ENCODE measurements at regions not wholly inside any gene's neighbourhood (a gene's known extent, or its start where the extent isn't known, plus 50 kb on each side); places are given as distances from the start of the nearest gene placed in this dataset.
"Not testable (repeated sequence)": the region's sequence is repeated elsewhere in the genome, so short reads cannot be mapped to it uniquely, and the experiment has no call there.

DNA sequence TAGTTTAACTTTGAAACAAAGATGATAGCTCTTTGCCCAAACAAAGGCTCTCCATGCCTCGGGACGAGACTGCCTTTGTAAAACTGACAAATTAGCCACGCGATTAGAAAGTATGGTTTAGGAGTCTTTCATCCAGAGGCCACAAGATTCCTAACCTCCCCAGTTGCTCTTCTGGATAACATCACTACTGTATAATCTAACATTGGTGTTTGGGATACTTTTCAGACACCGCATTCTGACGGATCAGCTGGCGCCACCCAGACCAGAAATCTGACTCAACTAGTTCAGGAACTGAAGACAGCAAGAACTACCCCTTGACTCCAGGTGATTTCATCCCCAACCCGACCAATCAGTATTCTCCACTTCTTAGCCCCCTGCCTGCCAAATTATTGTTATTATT lies 98.1 kb upstream of the TEX13D start:
- DNase-seq (ENCODE audit: low read depth in 4 of 4, low spot score in 1 of 4): no peak

DNA sequence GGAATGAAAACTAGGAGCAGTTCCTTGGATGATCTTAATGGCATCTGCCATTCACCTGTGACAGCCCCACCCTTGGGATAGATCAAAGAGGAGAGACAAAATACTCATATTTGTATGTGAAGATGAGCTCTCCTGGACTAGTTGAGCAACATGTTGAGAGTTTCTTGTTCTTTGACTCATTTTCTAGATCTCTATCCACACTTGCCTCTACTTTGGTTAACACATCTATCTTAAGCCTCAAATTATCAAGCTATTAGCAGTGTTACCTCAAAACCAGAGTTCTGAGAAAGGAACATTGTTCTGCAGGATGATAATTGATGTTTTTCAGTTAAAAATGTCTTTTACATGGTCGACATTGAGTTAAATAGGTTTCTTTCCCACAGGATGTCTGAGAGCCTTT lies 94.2 kb upstream of the TEX13D start:
- DNase-seq (ENCODE audit: low read depth in 4 of 4, low spot score in 1 of 4): no peak

DNA sequence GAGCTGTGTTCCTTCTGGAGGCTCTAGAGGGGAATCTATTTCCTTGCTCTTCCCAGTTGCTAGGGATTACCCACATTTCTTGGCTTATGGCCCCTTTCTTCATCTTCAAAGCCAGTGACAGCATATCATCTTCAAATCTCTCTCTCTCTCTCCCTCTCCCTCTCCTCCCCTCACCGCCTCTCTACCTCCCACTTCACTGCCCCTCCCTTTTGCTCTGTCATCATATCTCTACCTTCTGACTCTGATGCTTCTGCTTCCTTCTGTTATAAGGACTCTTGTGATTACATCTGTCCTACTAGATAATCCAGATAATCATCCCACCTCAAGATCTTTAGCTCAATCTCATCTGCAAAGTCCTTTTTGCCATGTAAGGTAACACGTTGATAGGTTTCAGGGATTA lies 93.1 kb upstream of the TEX13D start:
- no peak for DNase-seq (ENCODE audit: low read depth in 4 of 4, low spot score in 1 of 4)

DNA sequence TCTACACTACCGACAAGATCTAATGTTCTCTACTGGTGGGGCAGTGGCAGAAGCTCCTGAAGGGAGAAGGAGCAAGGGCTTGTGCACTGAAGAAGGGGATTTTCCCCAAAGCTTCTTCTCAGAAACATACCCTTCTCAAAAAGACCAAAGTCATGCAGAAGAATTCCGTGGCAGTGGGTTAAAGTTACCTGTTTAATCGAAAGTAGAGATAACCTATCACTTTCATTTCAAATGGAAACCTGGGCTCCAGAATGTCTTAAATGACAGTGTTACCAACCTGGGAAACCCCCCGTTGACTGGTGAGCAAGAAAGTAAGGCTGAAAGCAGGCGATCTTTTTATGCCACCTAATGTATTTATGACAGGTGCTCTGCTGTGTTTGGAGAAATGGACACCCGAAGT lies 92.5 kb upstream of the TEX13D start:
- peak in 2 of 4 experiments; percentile 15 to 30 for DNase-seq (ENCODE audit: low read depth in 4 of 4, low spot score in 1 of 4)

DNA sequence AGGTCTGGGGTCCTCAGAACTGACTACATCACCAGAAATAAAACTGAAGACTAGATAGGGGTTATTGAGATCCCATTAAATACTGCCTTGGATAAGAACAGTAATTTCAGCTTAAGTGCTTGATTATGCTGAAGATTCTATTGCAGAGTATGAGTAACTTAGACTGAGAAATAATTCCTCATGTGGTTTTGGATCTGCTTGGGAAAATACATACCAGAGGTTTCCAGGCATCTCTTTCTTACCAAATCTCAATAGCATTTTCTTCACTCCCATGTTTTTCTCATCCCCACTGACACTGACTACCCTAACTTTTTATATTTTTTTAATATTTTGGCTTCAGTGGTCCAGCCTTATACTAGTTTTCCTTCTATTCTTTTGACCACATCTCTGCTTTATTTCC lies 92.0 kb upstream of the TEX13D start:
- DNase-seq (ENCODE audit: low read depth in 4 of 4, low spot score in 1 of 4): no peak

DNA sequence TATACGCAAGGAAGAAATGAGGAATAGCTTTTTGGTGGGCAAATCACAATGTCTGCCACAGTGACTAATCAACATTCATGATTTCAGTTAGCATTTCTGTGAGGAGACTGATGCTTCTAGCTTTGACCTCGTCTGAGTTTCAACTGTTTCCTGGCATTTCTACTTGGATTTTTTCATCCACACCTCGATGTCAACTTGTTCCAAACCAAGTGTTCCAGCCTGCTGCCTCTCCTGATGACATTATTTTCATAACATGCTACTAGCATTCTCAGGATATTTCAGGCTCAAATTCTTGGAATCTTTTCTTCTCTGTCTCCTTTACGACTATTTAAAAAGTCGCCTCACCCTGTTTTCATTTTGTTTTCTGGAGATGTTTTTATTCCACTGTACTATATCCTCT lies 90.3 kb upstream of the TEX13D start:
- DNase-seq (ENCODE audit: low read depth in 4 of 4, low spot score in 1 of 4): no peak

DNA sequence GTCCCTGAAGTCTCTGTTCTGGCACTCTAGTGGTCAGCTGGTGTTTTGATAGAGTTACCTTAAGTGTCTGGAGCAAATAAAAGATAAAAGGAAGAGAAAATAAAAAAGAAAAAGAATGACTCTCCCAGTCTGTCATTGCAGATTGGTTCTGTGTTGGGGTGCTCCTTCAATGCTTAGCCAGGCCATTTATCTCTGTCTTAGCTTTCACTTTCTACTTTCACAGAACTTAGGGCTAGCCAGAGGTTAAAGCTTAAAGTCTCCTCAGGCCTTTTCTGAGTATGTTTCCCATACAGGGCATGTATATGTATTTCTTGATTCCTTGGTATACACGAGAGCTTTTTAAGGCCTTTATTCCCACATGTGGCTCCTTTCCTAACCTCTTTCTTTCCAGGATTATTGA lies 83.1 kb upstream of the TEX13D start:
- no peak for DNase-seq (ENCODE audit: low read depth in 4 of 4, low spot score in 1 of 4)

DNA sequence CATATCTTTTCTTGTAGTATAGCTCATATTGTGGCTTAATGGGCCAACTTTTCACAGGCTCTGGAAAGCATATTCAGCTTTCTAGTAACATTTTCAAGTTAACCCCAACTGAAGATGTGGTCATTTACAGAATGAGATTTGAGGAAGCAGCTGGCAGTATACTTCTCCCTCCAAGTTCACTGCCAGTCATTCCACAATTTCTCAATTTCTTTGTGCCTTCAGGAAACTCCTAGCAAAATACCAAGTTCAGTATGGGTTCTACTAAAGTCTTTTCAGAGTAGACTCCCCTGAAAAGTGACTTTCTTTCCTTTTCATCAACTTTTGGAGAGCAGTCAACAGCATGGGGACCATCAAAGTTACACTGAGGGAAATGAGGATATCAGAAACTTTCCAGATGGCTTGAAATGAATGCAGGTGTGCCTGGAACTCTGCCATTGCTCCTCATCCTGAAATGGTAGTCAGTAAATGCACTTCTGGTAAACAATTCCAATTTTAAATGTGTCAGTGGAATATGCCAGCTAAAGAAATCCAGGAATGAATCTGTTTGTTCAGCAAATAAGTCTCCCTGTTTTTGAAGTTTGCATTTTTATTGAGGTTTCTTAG lies 81.5 kb upstream of the TEX13D start:
- DNase-seq (ENCODE audit: low read depth in 4 of 4, low spot score in 1 of 4): no peak

DNA sequence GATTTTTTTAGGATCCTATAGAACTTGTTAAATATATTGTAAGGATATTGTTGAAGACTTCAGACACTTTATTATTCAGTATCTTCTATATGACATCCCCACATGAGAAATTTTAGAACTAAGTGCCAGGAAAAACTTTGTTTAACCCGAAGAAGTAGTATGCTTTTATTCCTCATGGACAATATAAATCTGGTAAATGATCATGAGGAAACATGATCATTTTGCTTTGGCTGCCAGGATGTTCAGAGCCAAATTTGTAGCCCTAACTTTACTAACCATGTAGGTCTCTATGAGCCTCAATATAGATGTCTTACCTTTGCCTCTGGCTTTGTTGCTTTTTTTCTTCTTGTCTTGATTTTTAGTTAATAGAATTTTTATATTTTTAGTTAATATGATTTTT lies 77.8 kb upstream of the TEX13D start:
- no peak for DNase-seq (ENCODE audit: low read depth in 4 of 4, low spot score in 1 of 4)

DNA sequence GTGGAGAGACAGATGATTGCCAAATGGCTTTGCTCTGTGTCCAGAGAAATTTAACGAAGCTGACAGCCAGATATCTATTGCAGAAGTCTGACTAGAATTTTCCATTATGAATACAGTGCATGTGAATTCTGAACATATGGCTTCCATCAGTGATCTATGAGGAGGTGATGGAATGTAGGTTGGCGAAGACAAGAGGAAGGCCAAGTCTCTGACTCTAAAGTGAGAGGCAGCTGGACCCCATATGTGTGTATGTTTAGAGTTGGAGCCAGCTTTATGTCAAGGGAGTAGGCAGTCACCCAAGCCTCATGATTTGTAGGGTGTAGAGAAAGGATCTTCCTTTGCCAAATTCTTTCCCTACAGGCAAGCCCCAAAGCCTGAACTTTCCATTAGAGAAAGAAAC lies 76.2 kb upstream of the TEX13D start:
- no peak for DNase-seq (ENCODE audit: low read depth in 4 of 4, low spot score in 1 of 4)

DNA sequence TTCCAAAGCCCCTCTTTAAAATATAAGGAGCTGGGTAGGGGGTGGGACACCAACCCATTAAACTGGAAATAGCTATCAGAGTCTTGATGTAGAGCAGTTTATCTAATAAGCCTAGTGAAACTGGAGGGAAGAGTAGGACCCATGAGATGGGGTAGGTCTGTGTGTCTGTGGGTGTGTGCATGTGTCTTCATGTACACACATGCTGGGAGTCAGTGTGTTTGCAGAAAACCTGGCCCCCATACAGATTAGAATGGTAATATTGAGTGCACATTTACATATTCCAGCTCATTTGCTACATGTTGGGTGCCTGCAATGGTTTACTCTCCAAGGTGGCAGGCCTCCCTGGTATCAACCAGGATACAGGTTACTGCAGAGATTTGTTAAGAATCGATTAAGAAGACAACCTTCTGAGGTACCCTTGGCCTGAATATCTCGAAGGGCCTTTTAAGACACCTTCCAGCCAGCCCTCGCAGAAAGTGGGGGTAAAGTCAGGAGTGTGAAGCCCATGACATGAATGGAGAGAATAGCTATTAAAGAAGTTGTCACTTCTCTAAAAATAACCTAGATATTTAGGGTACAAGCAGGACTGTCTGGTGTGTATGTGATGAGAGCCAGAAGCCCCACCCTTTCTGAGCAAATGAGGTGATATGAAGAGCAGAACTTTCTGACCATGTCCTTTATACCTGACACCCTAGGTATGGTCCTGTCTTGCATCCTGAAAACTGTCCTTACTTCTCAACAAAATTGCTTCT lies 75.7 kb upstream of the TEX13D start:
- DNase-seq (ENCODE audit: low read depth in 4 of 4, low spot score in 1 of 4): no peak

DNA sequence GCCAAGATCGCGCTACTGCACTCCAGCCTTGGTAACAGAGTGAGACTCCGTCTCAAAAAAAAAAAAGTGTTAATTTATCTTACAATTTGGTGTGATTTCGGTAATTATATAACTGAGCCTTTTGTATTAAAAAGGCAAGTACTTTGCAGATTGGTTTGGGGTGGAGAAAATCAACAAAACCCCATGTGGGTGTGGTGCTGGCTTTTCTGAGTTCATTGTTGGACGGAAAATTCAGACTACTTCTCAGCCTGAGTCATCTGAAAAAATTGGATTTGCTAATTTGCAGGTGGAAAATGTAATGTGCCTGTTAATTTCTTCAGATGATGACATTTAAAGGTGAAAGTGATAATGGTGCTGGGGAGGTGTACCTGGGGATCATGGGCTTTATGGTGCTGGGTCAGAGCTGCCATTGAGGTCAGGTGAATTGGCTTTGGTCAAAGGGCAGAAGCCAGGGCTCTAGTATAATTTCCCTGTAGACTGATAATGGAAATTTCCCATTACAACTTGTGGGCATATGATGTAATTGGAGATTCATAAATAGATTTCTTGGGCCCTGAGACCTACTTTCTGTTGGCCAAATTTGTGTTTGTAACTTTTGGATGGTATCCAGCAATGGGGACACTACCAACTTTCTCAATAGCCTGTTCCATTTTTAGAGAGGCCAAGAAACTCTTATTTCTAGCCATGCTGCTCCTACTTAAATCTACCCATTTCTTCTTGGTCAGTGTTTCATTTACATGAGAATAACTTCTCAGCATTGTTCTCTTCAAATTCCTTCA lies 74.3 kb upstream of the TEX13D start:
- DNase-seq (ENCODE audit: low read depth in 4 of 4, low spot score in 1 of 4): no peak

DNA sequence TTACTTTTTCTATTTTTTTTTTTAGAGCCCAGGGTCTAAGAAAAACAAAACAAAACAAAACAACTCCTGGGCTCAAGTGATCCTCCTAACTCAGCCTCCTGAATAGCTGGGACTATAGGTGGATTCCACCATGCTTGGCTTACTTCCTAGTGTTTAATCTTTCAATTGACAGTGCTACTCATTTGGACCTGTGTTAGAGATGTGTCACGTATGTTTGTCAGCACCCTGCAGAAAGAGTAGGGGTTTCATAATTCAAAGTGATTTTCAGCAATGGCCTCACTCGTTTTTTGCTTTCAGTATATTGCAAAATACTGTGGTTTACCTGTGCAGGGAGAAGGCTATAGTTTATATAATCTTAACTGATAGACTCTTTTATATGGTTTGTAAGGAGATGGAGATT lies 71.6 kb upstream of the TEX13D start:
- no peak for DNase-seq (ENCODE audit: low read depth in 4 of 4, low spot score in 1 of 4)

DNA sequence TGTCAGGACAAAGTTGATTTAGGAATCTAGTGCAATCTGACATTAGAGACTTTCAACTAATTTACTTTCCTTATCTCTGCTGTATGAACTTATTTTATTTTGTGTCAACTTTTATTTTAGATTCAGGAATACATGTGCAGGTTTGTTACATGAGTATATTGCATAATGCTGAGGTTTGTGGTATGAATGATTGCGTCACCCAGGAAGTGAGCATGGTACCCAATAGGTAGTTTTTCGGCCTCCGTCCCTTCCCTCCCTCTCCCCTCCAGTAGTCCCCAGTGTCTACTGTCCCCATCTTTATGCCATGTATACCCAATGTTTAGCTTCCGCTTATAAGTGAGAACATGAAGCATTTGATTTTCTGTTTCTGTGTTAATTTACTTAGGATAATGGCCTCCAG lies 68.7 kb upstream of the TEX13D start:
- DNase-seq (ENCODE audit: low read depth in 4 of 4, low spot score in 1 of 4): no peak

DNA sequence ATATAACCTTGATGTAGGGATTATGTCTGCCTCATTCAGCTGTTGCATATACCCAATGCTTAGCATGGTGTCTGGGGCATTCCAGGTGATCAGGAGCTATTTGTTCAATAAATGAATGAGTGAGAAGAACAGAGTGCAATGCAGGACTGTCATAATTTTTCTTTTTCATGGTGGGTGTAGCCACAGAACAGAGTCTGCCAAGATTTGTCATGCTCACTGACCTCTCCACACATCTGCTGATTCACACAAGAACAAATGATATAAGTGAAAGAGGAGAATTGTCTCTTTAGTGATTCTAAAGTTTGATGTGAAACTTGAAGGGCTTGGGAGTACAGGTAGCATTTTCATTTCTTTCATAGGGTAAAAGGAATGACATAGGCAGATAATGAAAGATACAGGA lies 64.4 kb upstream of the TEX13D start:
- no peak for DNase-seq (ENCODE audit: low read depth in 4 of 4, low spot score in 1 of 4)

DNA sequence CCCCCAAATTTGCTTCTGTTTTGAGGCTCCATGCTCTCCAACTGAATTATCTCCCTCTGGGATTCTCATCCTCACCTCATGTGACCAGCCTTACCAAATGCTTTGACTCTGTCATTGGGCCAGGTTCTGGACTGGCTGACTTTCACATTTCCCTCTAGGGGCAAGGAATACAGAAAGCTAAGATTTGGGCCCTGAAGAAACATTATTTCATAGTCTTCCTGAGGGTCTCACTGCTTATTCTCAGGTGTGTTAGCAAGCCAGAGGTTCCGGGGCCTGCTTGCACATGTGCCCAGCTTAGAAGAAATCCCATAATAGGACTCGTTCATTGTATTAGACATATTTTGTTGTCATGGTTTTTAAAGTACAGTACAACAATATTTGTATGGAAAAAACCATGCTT lies 62.6 kb upstream of the TEX13D start:
- DNase-seq (ENCODE audit: low read depth in 4 of 4, low spot score in 1 of 4): no peak

DNA sequence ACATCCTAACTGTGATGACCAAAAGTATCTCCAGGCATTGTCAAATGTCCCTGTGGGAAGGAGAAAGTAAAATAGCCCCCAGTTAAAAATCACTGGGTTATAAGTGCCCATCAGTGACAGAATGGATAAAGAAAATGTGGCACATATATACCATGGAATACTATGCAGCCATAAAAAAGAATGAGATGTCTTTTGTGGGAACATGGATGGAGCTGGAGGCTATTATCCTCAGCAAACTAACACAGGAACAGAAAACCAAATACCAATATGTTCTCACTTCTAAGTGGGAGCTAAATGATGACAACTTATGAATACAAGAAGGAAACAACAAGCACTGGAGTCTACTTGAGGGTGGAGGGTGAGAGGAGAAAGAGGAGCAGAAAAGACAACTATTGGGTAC lies 60.9 kb upstream of the TEX13D start:
- not testable (repeated sequence) for DNase-seq (ENCODE audit: low read depth in 4 of 4, low spot score in 1 of 4)

DNA sequence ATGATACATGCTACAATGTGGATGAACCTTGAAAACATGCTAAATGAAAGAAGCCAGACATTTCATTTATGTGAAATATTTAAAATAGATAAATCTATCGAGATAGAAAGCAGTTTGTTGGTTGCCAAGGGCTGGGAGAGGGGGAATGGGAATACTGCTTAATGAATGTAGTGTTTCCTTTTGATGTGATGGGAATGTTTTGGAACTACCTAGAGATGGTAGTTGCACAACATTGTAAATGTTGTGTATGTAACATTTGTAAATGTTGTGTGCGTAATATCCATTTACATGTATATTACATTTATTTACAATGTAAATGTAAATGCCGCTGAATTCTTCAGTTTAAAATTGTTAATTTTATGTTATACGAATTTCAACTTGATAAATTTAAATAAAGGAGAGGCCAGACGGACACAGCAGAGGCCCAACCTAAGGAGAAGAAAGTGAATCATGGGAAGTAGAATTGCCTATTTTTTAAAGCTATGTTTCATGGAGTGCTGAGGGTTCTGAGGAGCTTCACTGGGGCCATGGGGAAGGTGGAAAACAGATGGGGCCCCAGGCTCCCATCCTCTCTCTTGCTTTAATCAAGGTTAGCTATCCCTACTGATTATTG lies 60.0 kb upstream of the TEX13D start:
- no peak for DNase-seq (ENCODE audit: low read depth in 4 of 4, low spot score in 1 of 4)

DNA sequence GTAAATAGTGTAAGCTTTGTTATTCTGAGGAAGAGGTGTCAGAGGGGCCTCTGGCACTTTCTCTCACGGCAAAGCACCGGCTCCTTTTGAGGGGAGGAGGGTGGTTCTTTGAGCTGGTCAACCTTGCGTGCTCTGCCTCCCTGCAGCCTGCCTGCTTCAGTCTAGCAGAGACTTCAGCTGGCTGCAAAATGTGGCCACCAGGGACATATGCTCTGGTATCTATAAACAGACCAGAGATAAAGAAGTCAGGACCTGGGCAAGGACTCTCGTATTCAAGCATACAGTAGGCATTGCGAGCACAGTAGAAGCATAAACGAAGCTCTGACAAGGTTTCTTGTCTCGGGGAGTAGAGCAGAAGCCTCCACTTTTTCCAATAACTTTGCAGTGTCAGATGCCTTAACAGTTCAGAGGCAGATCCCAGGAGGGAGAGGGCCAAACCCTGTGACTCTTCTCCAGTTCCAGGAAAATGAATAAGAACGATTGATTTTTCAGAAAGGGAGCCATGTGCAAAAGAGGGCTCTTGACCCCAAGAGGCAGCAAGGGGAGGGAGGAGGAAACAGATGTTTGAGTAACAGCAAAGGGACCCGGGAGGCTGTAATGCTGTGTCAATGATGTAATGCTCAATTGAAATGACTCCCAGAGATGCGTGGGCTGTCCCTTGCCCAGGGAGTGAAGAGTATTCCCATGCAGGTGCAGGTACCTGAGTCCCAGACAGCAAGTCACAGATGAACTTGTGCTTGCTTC lies 57.9 kb upstream of the TEX13D start:
- no peak for DNase-seq (ENCODE audit: low read depth in 4 of 4, low spot score in 1 of 4)

DNA sequence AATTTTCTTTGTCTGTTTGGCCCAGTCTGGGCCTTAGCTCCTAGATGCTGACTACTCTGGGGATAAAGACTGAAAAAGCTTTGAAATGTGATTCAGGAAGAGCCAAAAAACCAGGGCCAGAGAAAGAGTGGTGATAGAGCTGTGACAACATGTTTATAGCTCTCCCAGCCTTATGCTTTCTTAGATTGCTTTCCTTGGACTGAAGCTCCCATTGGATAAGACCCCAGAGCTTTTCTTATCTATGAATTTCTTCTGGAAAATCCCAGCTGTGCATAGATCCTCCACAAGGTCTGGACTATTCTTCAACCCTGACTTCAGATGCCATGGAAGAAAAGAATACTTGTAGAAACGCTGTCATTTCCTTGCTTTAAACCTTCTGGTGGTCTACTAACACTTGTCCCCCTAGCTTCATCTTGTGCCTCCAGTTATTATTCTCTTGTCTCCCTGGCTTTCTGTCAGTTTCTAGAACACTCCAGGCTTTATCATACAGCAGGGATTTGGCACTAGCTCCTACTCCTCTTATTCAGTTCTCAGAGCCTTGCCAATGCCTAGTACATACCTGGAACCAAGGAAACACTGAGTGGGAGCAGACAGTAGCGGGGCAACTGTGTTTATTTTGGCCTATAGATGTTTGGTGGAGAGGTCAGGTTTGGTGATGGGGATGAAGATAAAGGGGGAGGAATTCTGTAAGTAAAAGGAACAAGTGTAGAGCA lies 57.1 kb upstream of the TEX13D start:
- DNase-seq (ENCODE audit: low read depth in 4 of 4, low spot score in 1 of 4): no peak
